CD14-positive monocyte (primary cell): ENCODE measurements at regions not wholly inside any gene's neighbourhood (a gene's known extent, or its start where the extent isn't known, plus 50 kb on each side); places are given as distances from the start of the nearest gene placed in this dataset.
A peak's percentile ranks its signal among the peaks of the same experiment; 100 is the strongest.

ENCODE experiments used
- DNase-seq, 3 donors: peaks; one replicate each; pipeline ENCODE4 v3.0.0-alpha.2; 2011 to 2022
- H2AFZ ChIP-seq: 2 replicates; pipeline ENCODE4 v1.6.0; 2012; ENCODE audit warnings: mild to moderate bottlenecking, low read depth, low read length, inconsistent platforms; ENCODE audit not compliant: insufficient read depth, poor library complexity, severe bottlenecking
- H3K27ac ChIP-seq, 2 donors: 1 replicate in 1 of 2; 2 replicates in 1 of 2; pipeline ENCODE4 v1.5.1; 2012 to 2013; ENCODE audit warnings: low read length in 2 of 2, control low read depth in 1 of 2, inconsistent platforms in 1 of 2, low read depth in 1 of 2, mild to moderate bottlenecking in 1 of 2
- H3K27me3 ChIP-seq, 2 donors: one replicate each; pipeline versions ENCODE4 v1.6.0 to v1.6.1; 2011 to 2013; ENCODE audit warnings: low read length in 2 of 2; ENCODE audit not compliant: control insufficient read depth in 2 of 2, insufficient read depth in 2 of 2
- H3K36me3 ChIP-seq, 2 donors: replicated peaks in 1 of 2; 1 replicate in 1 of 2; 2 replicates in 1 of 2; pipeline versions ENCODE4 v1.5.1 to v1.6.1; 2012 to 2013; ENCODE audit warnings: low read length in 2 of 2, control low read depth in 1 of 2, inconsistent platforms in 1 of 2, mild to moderate bottlenecking in 1 of 2; ENCODE audit not compliant: insufficient read depth in 2 of 2, control insufficient read depth in 1 of 2
- H3K4me1 ChIP-seq, 2 donors: 1 replicate in 1 of 2; 2 replicates in 1 of 2; pipeline versions ENCODE4 v1.5.1 to v1.6.1; 2012 to 2013; ENCODE audit warnings: low read length in 2 of 2, control low read depth in 1 of 2, inconsistent platforms in 1 of 2, mild to moderate bottlenecking in 1 of 2, moderate library complexity in 1 of 2; ENCODE audit not compliant: insufficient read depth in 2 of 2, control insufficient read depth in 1 of 2
- H3K4me2 ChIP-seq: replicated peaks from 2 replicates; pipeline ENCODE3; 2012; ENCODE audit warnings: low read length, moderate library complexity, mild to moderate bottlenecking; ENCODE audit not compliant: poor library complexity, severe bottlenecking; ENCODE audit errors: extremely low read depth
- H3K4me3 ChIP-seq, 3 experiments: fragments of 200-600 bp in 1 of 3; sonication (generic) in 1 of 3; replicated peaks in 1 of 3; 1 replicate in 2 of 3; 2 replicates in 1 of 3; pipeline ENCODE4 v1.5.1; 2011 to 2013; ENCODE audit warnings: low read length in 3 of 3, mild to moderate bottlenecking in 3 of 3, control low read depth in 2 of 3, low read depth in 2 of 3, inconsistent platforms in 1 of 3, moderate library complexity in 1 of 3
- H3K79me2 ChIP-seq: 2 replicates; pipeline ENCODE4 v1.6.0; 2012; ENCODE audit warnings: mild to moderate bottlenecking, control low read depth, inconsistent platforms, low read length, moderate library complexity; ENCODE audit not compliant: insufficient read depth
- H3K9ac ChIP-seq: 2 replicates; pipeline ENCODE4 v1.6.0; 2017; ENCODE audit warnings: low read length, mild to moderate bottlenecking; ENCODE audit not compliant: insufficient read depth, poor library complexity, severe bottlenecking
- H3K9me3 ChIP-seq, 2 donors: replicated peaks in 1 of 2; 1 replicate in 1 of 2; 2 replicates in 1 of 2; pipeline versions ENCODE4 v1.5.1 to v1.6.1; 2012 to 2013; ENCODE audit warnings: low read length in 2 of 2, control low read depth in 1 of 2; ENCODE audit not compliant: control insufficient read depth in 1 of 2, insufficient read depth in 1 of 2
- H4K20me1 ChIP-seq: 2 replicates; pipeline ENCODE4 v1.6.0; 2012; ENCODE audit warnings: mild to moderate bottlenecking, low read length, control low read depth, moderate library complexity; ENCODE audit not compliant: insufficient read depth
- H3K27ac Mint-ChIP-seq, 7 donors: one replicate each; pipeline ENCODE4 v1.8.0; 2020; ENCODE audit warnings: mild to moderate bottlenecking in 7 of 7, mixed read lengths in 7 of 7, moderate library complexity in 6 of 7, inconsistent platforms in 2 of 7
- H3K27me3 Mint-ChIP-seq, 3 donors: one replicate each; pipeline ENCODE4 v1.8.0; 2021 to 2022; ENCODE audit warnings: low read depth in 3 of 3, mild to moderate bottlenecking in 3 of 3, mixed read lengths in 3 of 3, moderate library complexity in 3 of 3, inconsistent platforms in 1 of 3
- H3K36me3 Mint-ChIP-seq, 2 donors: one replicate each; pipeline ENCODE4 v1.8.0; 2020; ENCODE audit warnings: mixed read lengths in 2 of 2, inconsistent platforms in 1 of 2, mild to moderate bottlenecking in 1 of 2
- H3K4me1 Mint-ChIP-seq: one replicate; pipeline ENCODE4 v1.8.0; 2020; ENCODE audit warnings: mild to moderate bottlenecking, mixed read lengths
- H3K4me3 Mint-ChIP-seq, 2 donors: one replicate each; pipeline ENCODE4 v1.8.0; 2020; ENCODE audit warnings: mild to moderate bottlenecking in 2 of 2, mixed read lengths in 2 of 2, moderate library complexity in 1 of 2
- H3K9me3 Mint-ChIP-seq, 7 donors: one replicate each; pipeline ENCODE4 v1.8.0; 2020 to 2022; ENCODE audit warnings: mixed read lengths in 7 of 7, mild to moderate bottlenecking in 6 of 7, moderate library complexity in 6 of 7, inconsistent platforms in 2 of 7
- WGBS: methylation state at CpG from one replicate; pipeline ENCODE4 v1.1.5; 2013; ENCODE audit warnings: missing lambda C conversion rate; ENCODE audit not compliant: insufficient coverage; 5-methylcytosine and 5-hydroxymethylcytosine counted together
- intact Hi-C, 2 donors: fragments of 100-400 bp; cut with micrococcal nuclease; formaldehyde crosslinking; loops; one replicate each; pipeline versions ENCODE4 v1.15.0 to v1.15.1; 2023
- TF ChIP-seq, protein P1 (sequence below): fragments of 200-600 bp; IDR thresholded peaks from one replicate; pipeline ENCODE4 v1.8.0; 2022; ENCODE audit warnings: antibody characterized with exemption, mild to moderate bottlenecking

DNA sequence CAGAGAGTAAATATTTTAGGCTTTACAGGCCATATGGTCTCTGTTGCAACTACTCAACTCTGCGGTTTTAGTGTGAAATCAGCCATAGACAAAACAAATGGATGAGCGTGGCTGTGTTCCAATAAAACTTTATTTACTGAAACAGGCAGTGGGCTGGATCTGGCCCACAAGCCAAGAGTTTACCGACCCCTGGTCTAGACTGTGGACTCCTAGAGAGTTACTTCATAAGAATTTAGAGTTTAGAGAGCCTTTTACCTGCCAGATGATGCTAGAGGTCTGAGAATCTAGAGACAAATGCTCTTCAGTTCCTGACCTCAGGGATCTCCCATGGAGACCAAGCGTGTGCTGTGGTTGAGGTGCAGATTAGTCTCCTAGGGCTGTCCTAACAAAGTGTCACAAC, 174.8 kb downstream of the PTEN start:
- Histone ChIP-seq H3K79me2 (no peaks in the 10 kb centered on the region), H3K27me3 (no peaks in the 10 kb centered on the region), H3K4me2 (no peak overlapping the region), H4K20me1 (no peaks in the 10 kb centered on the region), H3K36me3 (no peaks in the 10 kb centered on the region), H3K4me1 (peaks cover 30 to 37% of the 10 kb centered on the region in 2 donors), H3K9me3 (no peaks in the 10 kb centered on the region), H3K4me3 (no peak overlapping the region), H3K27ac (no peak overlapping the region), H2AFZ (no peak overlapping the region), H3K9ac (no peak overlapping the region)
- Mint-ChIP-seq H3K36me3 (peaks cover 2 to 4% of the 10 kb centered on the region in 2 donors), H3K9me3 (peaks cover 0 to 4% (median 0%) of the 10 kb centered on the region in 7 donors), H3K4me3 (no peak overlapping the region), H3K27ac (no peak overlapping the region), H3K4me1 (peaks cover 48% of the 10 kb centered on the region), H3K27me3 (peaks cover 0 to 4% (median 0%) of the 10 kb centered on the region in 3 donors)
- intact Hi-C loops, result no loop called here
- 83% methylated on average over 2 of the region's 4 CpGs for WGBS
- TF ChIP-seq, protein P1, sequence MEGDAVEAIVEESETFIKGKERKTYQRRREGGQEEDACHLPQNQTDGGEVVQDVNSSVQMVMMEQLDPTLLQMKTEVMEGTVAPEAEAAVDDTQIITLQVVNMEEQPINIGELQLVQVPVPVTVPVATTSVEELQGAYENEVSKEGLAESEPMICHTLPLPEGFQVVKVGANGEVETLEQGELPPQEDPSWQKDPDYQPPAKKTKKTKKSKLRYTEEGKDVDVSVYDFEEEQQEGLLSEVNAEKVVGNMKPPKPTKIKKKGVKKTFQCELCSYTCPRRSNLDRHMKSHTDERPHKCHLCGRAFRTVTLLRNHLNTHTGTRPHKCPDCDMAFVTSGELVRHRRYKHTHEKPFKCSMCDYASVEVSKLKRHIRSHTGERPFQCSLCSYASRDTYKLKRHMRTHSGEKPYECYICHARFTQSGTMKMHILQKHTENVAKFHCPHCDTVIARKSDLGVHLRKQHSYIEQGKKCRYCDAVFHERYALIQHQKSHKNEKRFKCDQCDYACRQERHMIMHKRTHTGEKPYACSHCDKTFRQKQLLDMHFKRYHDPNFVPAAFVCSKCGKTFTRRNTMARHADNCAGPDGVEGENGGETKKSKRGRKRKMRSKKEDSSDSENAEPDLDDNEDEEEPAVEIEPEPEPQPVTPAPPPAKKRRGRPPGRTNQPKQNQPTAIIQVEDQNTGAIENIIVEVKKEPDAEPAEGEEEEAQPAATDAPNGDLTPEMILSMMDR, result no peak
- DNase-seq, result no peak

DNA sequence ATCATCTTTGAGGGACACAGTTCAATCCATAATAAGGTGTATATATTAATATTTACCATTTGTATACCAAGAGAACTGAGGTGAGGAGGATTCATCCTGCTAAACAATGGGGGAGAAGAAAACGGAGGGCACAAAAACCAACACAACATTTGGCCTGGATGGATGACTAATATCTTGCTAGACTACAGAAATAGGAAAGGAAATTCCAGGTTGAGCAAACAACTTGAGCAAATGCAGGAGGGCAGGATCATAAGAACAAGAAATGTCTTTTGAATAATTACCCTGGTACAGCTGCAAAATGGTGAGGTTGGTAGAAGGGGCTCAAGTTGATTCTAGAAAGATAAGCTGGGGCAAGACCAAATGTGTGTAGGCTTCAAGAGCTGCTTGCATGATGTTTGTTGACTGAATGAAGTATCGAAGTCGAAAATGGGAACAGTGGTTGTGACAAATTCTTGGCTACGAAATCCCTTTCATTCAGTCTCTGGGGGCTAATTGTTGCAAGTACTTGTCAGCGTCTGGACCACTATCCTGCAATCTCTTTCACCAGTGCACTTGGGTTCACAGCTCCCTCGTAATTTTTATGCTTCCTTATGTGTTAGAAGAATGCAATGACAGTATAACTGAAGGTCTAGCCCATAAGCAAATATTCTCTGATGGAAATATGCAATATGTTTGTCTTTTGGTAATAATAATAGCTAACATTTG, 176.2 kb downstream of the PTEN start:
- peak overlapping the region in 1 of 7 donors; percentile 3 for H3K27ac Mint-ChIP-seq
- WGBS, result no CpG with 5 or more reads among the region's 6 CpGs

More for the DNA sequence above, 176.2 kb downstream of the PTEN start:
- H3K27me3 Mint-ChIP-seq, result peaks cover 0 to 2% (median 0%) of the 10 kb centered on the region in 3 donors
- no peak overlapping the region for H3K4me3 Mint-ChIP-seq
- DNase-seq, result peak in 1 of 3 donors; percentile 47
- H3K4me1 ChIP-seq, result peaks cover 44 to 47% of the 10 kb centered on the region in 2 donors
- no peaks in the 10 kb centered on the region for H3K27me3 ChIP-seq
- H3K4me3 ChIP-seq, result no peak overlapping the region
- H4K20me1 ChIP-seq, result no peaks in the 10 kb centered on the region
- no peaks in the 10 kb centered on the region for H3K9me3 ChIP-seq
- no peaks in the 10 kb centered on the region for H3K36me3 ChIP-seq
- H3K9me3 Mint-ChIP-seq, result no peaks in the 10 kb centered on the region
- no peak overlapping the region for H3K4me2 ChIP-seq
- peaks cover 2 to 4% of the 10 kb centered on the region in 2 donors for H3K36me3 Mint-ChIP-seq
- H3K27ac ChIP-seq, result no peak overlapping the region
- H3K79me2 ChIP-seq, result no peaks in the 10 kb centered on the region
- H2AFZ ChIP-seq, result no peak overlapping the region
- H3K9ac ChIP-seq, result no peak overlapping the region
- intact Hi-C loops, result no loop called here
- peaks cover 58% of the 10 kb centered on the region for H3K4me1 Mint-ChIP-seq
- TF ChIP-seq, protein P1, result no peak
